GM23248 (cell line): ENCODE measurements at regions not wholly inside any gene's neighbourhood (a gene's known extent, or its start where the extent isn't known, plus 50 kb on each side); places are given as distances from the start of the nearest gene placed in this dataset.

ENCODE experiments used
- DNase-seq: peaks from one replicate; pipeline ENCODE4 v3.0.0-alpha.2; 2015
- H2AFZ ChIP-seq: fragments of 200-600 bp; sonication (generic); 2 replicates; pipeline ENCODE4 v1.6.1; 2016; ENCODE audit warnings: antibody characterized with exemption
- H3F3A ChIP-seq: fragments of 200-600 bp; sonication (generic); 2 replicates; pipeline ENCODE4 v1.6.1; 2016; ENCODE audit warnings: mild to moderate bottlenecking, antibody characterized with exemption, mixed run types; ENCODE audit not compliant: insufficient read depth
- H3K27ac ChIP-seq: fragments of 200-600 bp; sonication (generic); 2 replicates; pipeline ENCODE4 v1.5.1; 2016; ENCODE audit warnings: mild to moderate bottlenecking
- H3K27me3 ChIP-seq: fragments of 200-600 bp; sonication (generic); replicated peaks from 2 replicates; pipeline ENCODE4 v1.6.1; 2016; ENCODE audit warnings: mild to moderate bottlenecking; ENCODE audit not compliant: insufficient read depth
- H3K36me3 ChIP-seq: fragments of 200-600 bp; sonication (generic); 2 replicates; pipeline ENCODE4 v1.6.1; 2016; ENCODE audit warnings: low read depth, mild to moderate bottlenecking
- H3K4me1 ChIP-seq: fragments of 200-600 bp; sonication (generic); 2 replicates; pipeline ENCODE4 v1.6.1; 2016; ENCODE audit warnings: mild to moderate bottlenecking; ENCODE audit not compliant: insufficient read depth
- H3K4me2 ChIP-seq: fragments of 200-600 bp; sonication (generic); one replicate; pipeline ENCODE4 v1.6.1; 2016; ENCODE audit warnings: mild to moderate bottlenecking; ENCODE audit not compliant: unreplicated experiment
- H3K4me3 ChIP-seq: fragments of 200-600 bp; sonication (generic); 2 replicates; pipeline ENCODE4 v1.5.1; 2016; ENCODE audit warnings: mild to moderate bottlenecking
- H3K79me2 ChIP-seq: fragments of 200-600 bp; sonication (generic); 2 replicates; pipeline ENCODE4 v1.6.1; 2016; ENCODE audit warnings: mild to moderate bottlenecking; ENCODE audit not compliant: insufficient read depth
- H3K9ac ChIP-seq: fragments of 200-600 bp; sonication (generic); 2 replicates; pipeline ENCODE4 v1.6.1; 2016; ENCODE audit warnings: mild to moderate bottlenecking
- H3K9me2 ChIP-seq: fragments of 200-600 bp; sonication (generic); 2 replicates; pipeline ENCODE4 v1.6.1; 2016; ENCODE audit warnings: mixed run types, mild to moderate bottlenecking, moderate library complexity; ENCODE audit not compliant: insufficient read depth
- H3K9me3 ChIP-seq: fragments of 200-600 bp; sonication (generic); one replicate; pipeline ENCODE4 v1.6.1; 2017; ENCODE audit warnings: low read depth
- H4K20me1 ChIP-seq: fragments of 200-600 bp; sonication (generic); 2 replicates; pipeline ENCODE4 v1.6.0; 2016; ENCODE audit not compliant: insufficient read depth
- EZH2 ChIP-seq: fragments of 200-600 bp; sonication (generic); IDR thresholded peaks from 2 replicates; pipeline ENCODE4 v1.6.1; 2018; ENCODE audit warnings: antibody characterized with exemption, mild to moderate bottlenecking; ENCODE audit not compliant: insufficient read depth, poor library complexity, severe bottlenecking
- EZH2phosphoT487 ChIP-seq: fragments of 200-600 bp; sonication (generic); IDR thresholded peaks from 2 replicates; pipeline ENCODE4 v1.6.1; 2018; ENCODE audit warnings: antibody characterized with exemption, moderate library complexity, mild to moderate bottlenecking, low read depth; ENCODE audit not compliant: insufficient read depth
- WGBS, 2 experiments: methylation state at CpG; one replicate each; pipeline ENCODE4 v1.1.6; 2015 to 2017; ENCODE audit warnings: low lambda C conversion rate in 2 of 2, low coverage in 1 of 2; ENCODE audit errors: missing lambda C conversion rate in 2 of 2; 5-methylcytosine and 5-hydroxymethylcytosine counted together
- in situ Hi-C: fragments of 300-500 bp; cut with MboI; formaldehyde crosslinking; loops from 2 replicates; pipeline ENCODE4 v1.15.0; 2020

DNA sequence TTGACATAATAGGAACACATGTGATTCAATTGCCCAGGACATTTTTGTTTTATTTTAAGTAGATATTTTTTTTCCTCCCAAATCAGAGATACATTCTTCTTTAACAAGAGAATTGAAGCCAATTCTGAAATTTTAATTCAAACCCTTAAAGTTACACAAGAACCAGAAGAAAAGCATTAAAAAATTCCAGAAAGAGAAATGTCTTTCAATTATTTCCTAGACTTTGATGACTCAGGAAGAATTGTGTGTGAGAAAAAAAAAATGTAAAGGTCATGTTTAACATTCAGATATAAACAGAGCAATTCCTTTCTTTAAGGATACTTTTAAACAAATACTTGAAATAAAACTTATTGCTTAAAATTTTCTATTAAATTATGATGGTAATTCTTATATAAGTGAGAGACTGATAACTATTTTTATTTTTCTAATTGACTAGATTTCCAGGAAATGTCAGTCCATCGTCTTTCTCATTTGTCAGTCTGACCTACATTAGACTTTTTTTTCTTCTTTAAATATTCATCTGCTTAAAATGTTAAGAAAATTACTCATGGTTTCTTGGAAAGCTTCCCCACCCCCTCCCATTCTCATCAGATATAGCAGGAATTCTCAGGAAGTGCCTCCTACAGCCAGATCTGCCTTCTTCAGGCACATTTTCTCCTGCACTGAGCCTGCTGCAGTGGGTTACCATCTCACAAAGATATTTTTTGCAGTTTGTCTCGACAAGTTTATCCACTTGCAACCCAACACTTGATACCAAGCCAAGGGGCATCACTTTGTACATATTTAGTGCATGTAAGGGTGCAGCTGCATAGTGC, 261.8 kb upstream of the CBLB start:
- Histone ChIP-seq H3K4me3 (peak overlapping the region; percentile 53), H3K27ac (peak overlapping the region; percentile 58), H3K9me3 (no peaks in the 10 kb centered on the region), H3K9ac (peak overlapping the region; percentile 30), H3K36me3 (no peaks in the 10 kb centered on the region), H3K9me2 (no peaks in the 10 kb centered on the region), H3K4me1 (peaks cover 41% of the 10 kb centered on the region), H3K79me2 (no peaks in the 10 kb centered on the region), H3F3A (peaks cover 26% of the 10 kb centered on the region), H3K27me3 (no peaks in the 10 kb centered on the region), H2AFZ (peak overlapping the region; percentile 75), H4K20me1 (no peaks in the 10 kb centered on the region), H3K4me2 (peak overlapping the region; percentile 71)
- TF ChIP-seq EZH2 (no peak), EZH2phosphoT487 (no peak)
- 0% methylated on average over 2 of the region's 2 CpGs for WGBS, 2 experiments
- peak; percentile 89 for DNase-seq
- in situ Hi-C loops, result no loop called here

DNA sequence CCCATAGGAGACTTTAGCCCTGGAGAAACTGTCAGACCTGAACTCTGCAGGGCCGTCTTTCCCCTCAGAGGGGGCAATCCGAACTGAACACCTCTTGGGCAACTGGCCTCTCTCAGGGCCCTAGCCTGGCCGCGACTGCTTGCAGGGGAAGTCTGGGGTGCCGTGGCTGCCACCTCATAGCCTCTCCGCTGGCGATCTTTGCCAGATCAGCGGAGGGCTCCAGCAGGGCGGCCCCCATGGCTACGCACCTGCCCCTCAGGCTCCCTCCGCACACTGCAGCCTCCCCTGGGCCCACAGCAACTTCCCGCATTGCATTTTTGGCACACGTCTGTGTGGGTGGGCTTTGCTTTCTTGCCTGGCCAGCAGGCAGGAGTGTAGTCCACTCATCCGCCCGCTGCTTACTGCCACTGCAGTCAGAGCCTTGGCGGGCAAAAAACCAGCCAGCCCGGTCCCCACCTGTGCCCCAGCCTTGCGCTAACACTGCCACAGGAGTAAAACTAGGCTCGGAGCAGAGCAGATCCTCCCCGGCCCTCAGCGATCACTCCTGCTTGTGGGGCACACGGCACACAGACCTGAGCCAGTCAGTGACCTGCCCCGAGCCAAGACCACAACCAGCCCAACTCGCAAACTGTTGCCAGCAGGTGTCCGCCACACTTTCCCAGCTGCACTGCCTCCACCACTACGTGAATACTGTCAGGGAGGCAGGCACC, 266.8 kb upstream of the CBLB start:
- WGBS, 2 experiments, result 93% methylated on average over 26 of the region's 26 CpGs
- H3K27ac ChIP-seq, result no peak overlapping the region

DNA sequence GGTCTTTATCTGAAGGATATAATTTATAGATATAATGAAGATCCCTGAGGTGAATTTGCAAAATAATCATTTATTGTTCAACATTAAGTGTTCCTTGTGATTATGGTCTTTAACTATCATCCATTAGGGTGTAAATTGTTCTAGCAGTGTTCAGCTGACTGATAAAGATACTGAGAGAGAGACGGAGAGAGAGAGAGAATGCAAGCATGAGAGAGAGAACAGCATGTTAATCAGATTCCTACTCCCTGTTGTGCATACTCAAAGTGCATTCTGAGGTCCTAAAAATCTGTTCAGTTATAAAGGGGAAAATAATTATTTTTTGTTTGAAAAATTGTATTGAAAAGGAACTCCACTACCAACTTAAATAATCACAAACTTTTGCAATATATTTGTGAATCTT, 271.0 kb upstream of the CBLB start:
- DNase-seq, result no peak
- TF ChIP-seq EZH2 (no peak), EZH2phosphoT487 (no peak)
- Histone ChIP-seq H3K4me3 (no peak overlapping the region), H3K9me2 (no peaks in the 10 kb centered on the region), H4K20me1 (no peaks in the 10 kb centered on the region), H3K9me3 (no peaks in the 10 kb centered on the region), H2AFZ (no peak overlapping the region), H3K27me3 (no peaks in the 10 kb centered on the region), H3K4me1 (no peaks in the 10 kb centered on the region), H3K36me3 (no peaks in the 10 kb centered on the region), H3F3A (no peaks in the 10 kb centered on the region), H3K79me2 (no peaks in the 10 kb centered on the region), H3K4me2 (no peak overlapping the region), H3K27ac (no peak overlapping the region), H3K9ac (no peak overlapping the region)
- in situ Hi-C loops, result no loop called here
- WGBS, 2 experiments, result 83 to 85% methylated on average over 1 of the region's 1 CpG

More for the DNA sequence above, 266.8 kb upstream of the CBLB start:
- H2AFZ ChIP-seq, result no peak overlapping the region
- H3K4me1 ChIP-seq, result peaks cover 16% of the 10 kb centered on the region
- no peak for TF ChIP-seq EZH2
- no peak for TF ChIP-seq EZH2phosphoT487
- no peaks in the 10 kb centered on the region for H3K27me3 ChIP-seq
- H3K9me3 ChIP-seq, result no peaks in the 10 kb centered on the region
- H3K79me2 ChIP-seq, result no peaks in the 10 kb centered on the region
- H3K9me2 ChIP-seq, result no peaks in the 10 kb centered on the region
- H4K20me1 ChIP-seq, result no peaks in the 10 kb centered on the region
- H3K4me2 ChIP-seq, result no peak overlapping the region
- H3F3A ChIP-seq, result peaks cover 11% of the 10 kb centered on the region
- DNase-seq, result no peak
- H3K4me3 ChIP-seq, result no peak overlapping the region
- no peak overlapping the region for H3K9ac ChIP-seq
- in situ Hi-C loops, result no loop called here
- H3K36me3 ChIP-seq, result no peaks in the 10 kb centered on the region

DNA sequence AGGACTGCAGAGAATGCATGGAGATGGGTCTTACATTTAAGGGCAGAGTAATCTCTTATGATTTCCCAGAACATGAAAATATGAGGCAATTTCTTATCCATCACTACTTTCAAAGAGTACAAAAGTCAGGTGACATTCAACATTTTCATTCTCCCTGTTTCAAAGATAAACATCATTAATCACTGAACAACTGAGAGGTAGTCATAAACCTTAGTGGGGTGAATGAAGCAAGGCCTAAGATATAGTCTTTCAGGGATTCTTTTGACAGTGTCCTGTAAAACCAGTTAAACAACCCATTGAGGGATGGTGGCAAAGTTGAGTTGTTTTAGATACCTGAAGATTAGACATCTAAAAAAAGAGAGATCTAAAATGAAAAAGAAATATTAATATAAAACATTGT, 271.6 kb upstream of the CBLB start:
- H3K79me2 ChIP-seq, result no peaks in the 10 kb centered on the region
- H3K9me2 ChIP-seq, result no peaks in the 10 kb centered on the region
- no peak for DNase-seq
- H3K4me3 ChIP-seq, result no peak overlapping the region
- H3K4me2 ChIP-seq, result no peak overlapping the region
- H3K4me1 ChIP-seq, result no peaks in the 10 kb centered on the region
- H2AFZ ChIP-seq, result no peak overlapping the region
- no peak overlapping the region for H3K9ac ChIP-seq
- H3F3A ChIP-seq, result no peaks in the 10 kb centered on the region
- TF ChIP-seq EZH2phosphoT487 (no peak), EZH2 (no peak)
- H3K27me3 ChIP-seq, result no peaks in the 10 kb centered on the region
- H4K20me1 ChIP-seq, result no peaks in the 10 kb centered on the region
- no peak overlapping the region for H3K27ac ChIP-seq
- no peaks in the 10 kb centered on the region for H3K9me3 ChIP-seq
- in situ Hi-C loops, result no loop called here
- H3K36me3 ChIP-seq, result no peaks in the 10 kb centered on the region
